GM19035 (cell line): ENCODE measurements at regions not wholly inside any gene's neighbourhood (a gene's known extent, or its start where the extent isn't known, plus 50 kb on each side); places are given as distances from the start of the nearest gene placed in this dataset.

Experiments used
- ATAC-seq: cut with Tn5 transposase; IDR thresholded peaks from one replicate; pipeline ENCODE4 v1.9.1; 2021; ENCODE audit not compliant: unreplicated experiment

- no peak for ATAC-seq
Measured at GRCh38 chr9:99282406-99282805, 60.3 kb downstream of the SEC61B start.

- no peak for ATAC-seq
Measured at GRCh38 chr9:99285965-99286364, 63.9 kb downstream of the SEC61B start.

- ATAC-seq, result no peak
Measured at GRCh38 chr9:99286536-99286935, 64.5 kb downstream of the SEC61B start.

- ATAC-seq, result no peak
Measured at GRCh38 chr9:99287641-99288040, 65.6 kb downstream of the SEC61B start.

- ATAC-seq, result no peak
Measured at GRCh38 chr9:99288830-99289229, 66.7 kb downstream of the SEC61B start.

GRCh38 chr9:99294850-99295461 lies 72.9 kb downstream of the SEC61B start:
- ATAC-seq, result no peak

- ATAC-seq, result no peak
Measured at GRCh38 chr9:99296291-99296951, 74.3 kb downstream of the SEC61B start.

- no peak for ATAC-seq
Measured at GRCh38 chr9:99298614-99299013, 76.5 kb downstream of the SEC61B start.

- no peak for ATAC-seq
Measured at GRCh38 chr9:99299211-99300102, 77.4 kb downstream of the SEC61B start.

GRCh38 chr9:99300103-99300439 lies 78.0 kb downstream of the SEC61B start:
- no peak for ATAC-seq

GRCh38 chr9:99300603-99301002 lies 78.5 kb downstream of the SEC61B start:
- no peak for ATAC-seq

- ATAC-seq, result no peak
Measured at GRCh38 chr9:99303177-99303576, 81.1 kb downstream of the SEC61B start.

GRCh38 chr9:99305124-99305523 lies 83.0 kb downstream of the SEC61B start:
- ATAC-seq, result no peak

- ATAC-seq, result no peak
Measured at GRCh38 chr9:99305820-99306811, 84.0 kb downstream of the SEC61B start.

GRCh38 chr9:99307851-99308250 lies 85.8 kb downstream of the SEC61B start:
- ATAC-seq, result no peak

GRCh38 chr9:99309141-99309939 lies 87.3 kb downstream of the SEC61B start:
- ATAC-seq, result no peak

- ATAC-seq, result no peak
Measured at GRCh38 chr9:99312736-99313135, 90.7 kb downstream of the SEC61B start.

- ATAC-seq, result no peak
Measured at GRCh38 chr9:99319048-99319447, 97.0 kb downstream of the SEC61B start.

- ATAC-seq, result no peak
Measured at GRCh38 chr9:99322299-99322698, 100.2 kb downstream of the SEC61B start.
